Vagina (tissue), 2 donors: ENCODE measurements at regions not wholly inside any gene's neighbourhood (a gene's known extent, or its start where the extent isn't known, plus 50 kb on each side); places are given as distances from the start of the nearest gene placed in this dataset.

Experiments used
- DNase-seq, 2 donors: peaks; one replicate each; pipeline ENCODE4 v3.0.0-alpha.2; 2017; ENCODE audit errors: extremely low spot score in 2 of 2
- H3K27ac ChIP-seq: fragments of 200-600 bp; sonication (generic); one replicate; pipeline ENCODE4 v1.5.1; 2019
- H3K27me3 ChIP-seq: fragments of 200-600 bp; sonication (generic); one replicate; pipeline ENCODE4 v1.5.1; 2019
- H3K36me3 ChIP-seq, 2 donors: fragments of 200-600 bp; sonication (generic); one replicate each; pipeline ENCODE4 v1.5.1; 2017 to 2019
- H3K4me1 ChIP-seq: fragments of 200-600 bp; sonication (generic); one replicate; pipeline ENCODE4 v1.5.1; 2019
- H3K4me3 ChIP-seq, 2 donors: fragments of 200-600 bp; sonication (generic); 1 replicate in 1 of 2; 2 replicates in 1 of 2; pipeline ENCODE4 v1.5.1; 2016 to 2019
- H3K9me3 ChIP-seq: fragments of 200-600 bp; sonication (generic); one replicate; pipeline ENCODE4 v1.5.1; 2019
- POLR2A ChIP-seq, 2 donors: fragments of 450-650 bp; IDR thresholded peaks; one replicate each; pipeline ENCODE4 v1.6.1; 2017; ENCODE audit warnings: antibody characterized with exemption in 2 of 2, mild to moderate bottlenecking in 2 of 2, moderate library complexity in 2 of 2
- POLR2AphosphoS5 ChIP-seq, 2 donors: sonication (generic); formaldehyde crosslinking; IDR thresholded peaks; one replicate each; pipeline ENCODE4 v1.9.0; 2017; ENCODE audit warnings: antibody characterized with exemption in 2 of 2, mild to moderate bottlenecking in 2 of 2, low read depth in 1 of 2; ENCODE audit not compliant: insufficient read depth in 1 of 2
- intact Hi-C: fragments of 100-400 bp; cut with DNase I; formaldehyde crosslinking; loops from one replicate; pipeline ENCODE4 v1.15.1; 2023
- TF ChIP-seq, protein P1 (sequence below), 3 experiments: fragments of 450-650 bp in 2 of 3; fragments of 200-600 bp in 1 of 3; sonication (generic) in 1 of 3; IDR thresholded peaks; one replicate each; pipeline ENCODE4 v1.5.1; 2017 to 2019; ENCODE audit warnings: antibody characterized with exemption in 3 of 3, mild to moderate bottlenecking in 2 of 3, moderate library complexity in 2 of 3

DNA sequence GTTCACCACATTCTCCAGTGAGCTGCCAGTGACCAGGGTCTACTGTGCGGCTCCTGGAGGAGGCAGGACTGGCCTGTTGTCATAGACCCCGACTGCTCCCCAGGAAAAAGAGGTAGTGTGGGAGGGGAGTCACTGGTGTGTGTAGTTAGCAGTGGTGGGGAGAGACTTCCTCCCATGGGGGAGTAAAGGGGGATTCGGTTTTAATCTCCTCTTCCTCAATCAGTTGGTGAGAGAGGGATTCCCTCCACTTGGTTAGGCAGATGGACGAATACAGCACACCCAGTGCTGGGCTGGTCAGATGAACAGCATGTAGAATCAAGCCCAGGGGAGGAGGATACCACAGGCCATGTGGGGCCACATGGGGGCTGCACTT, 207.6 kb upstream of the S1PR3 start:
- TF ChIP-seq POLR2A (IDR thresholded peaks at IDR 0.05) (no peak), POLR2AphosphoS5 (IDR thresholded peaks at IDR 0.05; ENCODE audit: insufficient read depth in 1 of 2, low read depth in 1 of 2) (no peak)
- TF ChIP-seq, protein P1, sequence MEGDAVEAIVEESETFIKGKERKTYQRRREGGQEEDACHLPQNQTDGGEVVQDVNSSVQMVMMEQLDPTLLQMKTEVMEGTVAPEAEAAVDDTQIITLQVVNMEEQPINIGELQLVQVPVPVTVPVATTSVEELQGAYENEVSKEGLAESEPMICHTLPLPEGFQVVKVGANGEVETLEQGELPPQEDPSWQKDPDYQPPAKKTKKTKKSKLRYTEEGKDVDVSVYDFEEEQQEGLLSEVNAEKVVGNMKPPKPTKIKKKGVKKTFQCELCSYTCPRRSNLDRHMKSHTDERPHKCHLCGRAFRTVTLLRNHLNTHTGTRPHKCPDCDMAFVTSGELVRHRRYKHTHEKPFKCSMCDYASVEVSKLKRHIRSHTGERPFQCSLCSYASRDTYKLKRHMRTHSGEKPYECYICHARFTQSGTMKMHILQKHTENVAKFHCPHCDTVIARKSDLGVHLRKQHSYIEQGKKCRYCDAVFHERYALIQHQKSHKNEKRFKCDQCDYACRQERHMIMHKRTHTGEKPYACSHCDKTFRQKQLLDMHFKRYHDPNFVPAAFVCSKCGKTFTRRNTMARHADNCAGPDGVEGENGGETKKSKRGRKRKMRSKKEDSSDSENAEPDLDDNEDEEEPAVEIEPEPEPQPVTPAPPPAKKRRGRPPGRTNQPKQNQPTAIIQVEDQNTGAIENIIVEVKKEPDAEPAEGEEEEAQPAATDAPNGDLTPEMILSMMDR (IDR thresholded peaks at IDR 0.05), result no peak
- Histone ChIP-seq H3K36me3 (no peaks in the 10 kb centered on the region), H3K4me3 (no peak overlapping the region), H3K4me1 (no peaks in the 10 kb centered on the region), H3K27me3 (no peaks in the 10 kb centered on the region), H3K27ac (no peak overlapping the region), H3K9me3 (no peaks in the 10 kb centered on the region)
- intact Hi-C loops, result no loop called here
- DNase-seq, result peak in 1 of 2 donors; percentile 84

DNA sequence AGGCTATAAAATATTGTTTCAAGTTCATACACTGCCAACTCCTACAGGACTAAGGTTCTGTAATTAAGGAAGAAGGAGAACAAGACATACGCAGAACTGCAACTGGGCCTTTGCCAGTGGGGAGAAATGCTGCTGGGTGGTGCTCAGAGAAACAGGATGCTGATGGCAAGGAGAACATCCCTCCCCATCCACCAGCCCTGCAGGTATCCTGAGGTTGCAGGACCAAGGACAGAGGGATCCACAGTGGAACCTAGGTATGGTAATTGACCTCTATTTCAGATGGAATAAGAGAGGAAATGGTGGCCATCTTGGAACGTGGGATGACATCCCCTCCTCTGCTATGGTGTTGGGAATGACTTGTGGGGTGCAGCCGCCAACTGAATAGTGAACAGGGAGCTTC, 206.3 kb upstream of the S1PR3 start:
- intact Hi-C loops, result no loop called here
- DNase-seq, result peak in 1 of 2 donors; percentile 82
- no peaks in the 10 kb centered on the region for H3K4me1 ChIP-seq

DNA sequence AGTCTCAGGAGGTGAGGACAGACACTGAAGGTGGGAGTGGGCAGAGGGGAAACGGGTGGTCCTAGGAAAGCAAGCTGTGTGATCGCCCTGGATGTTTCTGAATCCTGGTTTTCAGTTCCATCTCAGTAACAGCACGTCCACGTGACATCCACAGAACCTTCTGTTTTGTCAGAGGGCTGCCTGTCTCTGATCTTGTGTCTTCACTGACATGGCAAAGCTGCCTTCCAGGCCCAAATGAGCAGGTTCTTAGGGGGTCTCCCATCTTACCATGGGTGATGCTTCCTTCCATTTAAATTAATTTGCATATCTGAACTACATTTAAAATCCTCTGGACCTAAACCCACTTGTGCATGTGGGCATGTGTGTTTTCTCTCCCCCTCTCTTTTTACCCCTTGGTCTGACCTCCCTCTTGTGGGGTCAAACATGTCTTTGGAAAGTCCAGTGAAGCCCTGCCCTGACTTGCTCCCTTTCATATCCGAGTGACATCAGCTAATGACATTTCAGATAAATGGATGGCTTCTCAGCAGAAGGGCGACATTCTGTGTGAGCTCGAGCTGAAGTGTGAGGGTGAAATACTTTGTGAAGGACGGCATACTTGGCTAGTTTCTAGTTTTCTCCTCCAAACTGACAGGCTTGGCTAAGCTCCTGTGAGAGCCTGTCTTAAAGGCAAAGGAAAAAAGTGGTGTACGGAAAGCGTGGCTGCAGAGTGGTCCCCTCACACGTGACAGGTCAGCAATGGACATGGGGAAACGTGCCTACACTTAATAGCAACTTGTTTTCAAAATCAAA, 204.8 kb upstream of the S1PR3 start:
- Histone ChIP-seq H3K9me3 (no peaks in the 10 kb centered on the region), H3K27ac (no peak overlapping the region), H3K27me3 (no peaks in the 10 kb centered on the region), H3K4me1 (no peaks in the 10 kb centered on the region), H3K36me3 (no peaks in the 10 kb centered on the region), H3K4me3 (no peak overlapping the region)
- TF ChIP-seq, protein P1 (IDR thresholded peaks at IDR 0.05), result no peak
- no peak for TF ChIP-seq POLR2A (IDR thresholded peaks at IDR 0.05)
- intact Hi-C loops, result no loop called here
- DNase-seq, result peak in 1 of 2 donors; percentile 85

More for the DNA sequence above, 206.3 kb upstream of the S1PR3 start:
- no peak overlapping the region for H3K4me3 ChIP-seq
- no peak overlapping the region for H3K27ac ChIP-seq
- TF ChIP-seq, protein P1 (IDR thresholded peaks at IDR 0.05), result no peak
- no peak for TF ChIP-seq POLR2AphosphoS5 (IDR thresholded peaks at IDR 0.05; ENCODE audit: insufficient read depth in 1 of 2, low read depth in 1 of 2)
- TF ChIP-seq POLR2A (IDR thresholded peaks at IDR 0.05), result no peak
- no peaks in the 10 kb centered on the region for H3K36me3 ChIP-seq
- no peaks in the 10 kb centered on the region for H3K27me3 ChIP-seq
- no peaks in the 10 kb centered on the region for H3K9me3 ChIP-seq

DNA sequence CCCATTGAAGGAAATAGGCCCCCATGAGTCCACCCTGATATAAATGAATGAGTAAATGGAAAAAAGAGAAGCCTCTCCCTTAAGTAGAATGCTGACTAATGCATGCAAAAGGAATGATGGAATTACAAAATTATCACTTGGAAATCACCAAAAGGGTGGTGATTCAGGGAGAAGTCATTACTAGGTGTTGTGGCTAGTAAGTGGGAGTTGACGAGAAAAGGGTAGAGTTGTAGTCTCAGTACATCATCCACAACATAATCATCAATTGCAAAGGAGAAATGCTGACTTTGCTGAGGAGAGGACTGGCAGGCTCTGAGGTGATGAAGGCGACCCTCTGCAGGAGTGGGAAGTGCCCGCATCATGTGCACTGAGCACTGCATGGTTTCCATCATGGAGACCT, 201.5 kb upstream of the S1PR3 start:
- intact Hi-C loops, result no loop called here
- Histone ChIP-seq H3K4me1 (no peaks in the 10 kb centered on the region), H3K27me3 (no peaks in the 10 kb centered on the region), H3K4me3 (no peak overlapping the region), H3K36me3 (no peaks in the 10 kb centered on the region), H3K27ac (no peak overlapping the region), H3K9me3 (no peaks in the 10 kb centered on the region)
- TF ChIP-seq POLR2AphosphoS5 (IDR thresholded peaks at IDR 0.05; ENCODE audit: insufficient read depth in 1 of 2, low read depth in 1 of 2) (no peak), POLR2A (IDR thresholded peaks at IDR 0.05) (no peak)
- TF ChIP-seq, protein P1 (IDR thresholded peaks at IDR 0.05), result no peak
- peak in 1 of 2 donors; percentile 89 for DNase-seq

DNA sequence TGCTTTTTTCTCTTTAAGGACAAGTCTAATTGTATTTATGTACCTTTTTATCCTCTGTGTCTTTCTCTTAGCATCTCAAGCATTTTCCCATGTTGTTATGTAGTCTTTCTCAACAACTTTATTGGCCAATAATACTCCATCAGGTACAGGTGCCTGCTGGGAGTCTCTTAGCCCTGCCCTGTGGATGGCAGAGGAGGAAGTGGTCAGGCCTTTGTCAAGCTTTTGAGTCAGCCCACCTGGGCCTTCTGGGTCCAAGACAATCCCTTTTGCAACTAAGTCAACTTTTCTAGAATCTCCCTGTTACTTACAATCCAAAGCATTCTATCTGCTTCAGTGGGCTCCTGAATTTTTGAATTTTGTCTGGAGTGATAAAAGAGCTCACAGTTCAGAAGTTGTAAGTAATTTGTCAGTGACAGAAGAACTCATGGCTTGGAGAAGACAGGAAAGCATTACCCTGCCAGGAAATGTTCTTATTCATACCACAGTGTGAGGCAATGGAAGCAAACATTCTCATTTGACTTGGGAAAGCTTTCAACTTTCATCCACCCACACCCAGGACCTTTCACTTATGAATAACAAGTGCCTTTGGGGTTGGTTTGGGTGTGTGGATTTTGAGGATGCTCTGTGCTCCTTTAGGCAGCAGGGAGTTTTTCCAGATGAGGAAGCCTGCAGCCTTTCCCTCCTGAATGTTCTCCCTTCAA, 200.0 kb upstream of the S1PR3 start:
- H3K9me3 ChIP-seq, result no peaks in the 10 kb centered on the region
- DNase-seq, result no peak
- H3K27me3 ChIP-seq, result no peaks in the 10 kb centered on the region
- no peak overlapping the region for H3K4me3 ChIP-seq
- intact Hi-C loops, result no loop called here
- no peaks in the 10 kb centered on the region for H3K4me1 ChIP-seq
- no peaks in the 10 kb centered on the region for H3K36me3 ChIP-seq
- TF ChIP-seq, protein P1 (IDR thresholded peaks at IDR 0.05), result no peak
- peak in 1 of 2 donors; percentile 15 for TF ChIP-seq POLR2AphosphoS5 (IDR thresholded peaks at IDR 0.05; ENCODE audit: insufficient read depth in 1 of 2, low read depth in 1 of 2)
- no peak overlapping the region for H3K27ac ChIP-seq
